ENCODE measurements at regions not wholly inside any gene's neighbourhood (a gene's known extent, or its start where the extent isn't known, plus 50 kb on each side); places are given as distances from the start of the nearest gene placed in this dataset.
"Not testable (repeated sequence)": the region's sequence is repeated elsewhere in the genome, so short reads cannot be mapped to it uniquely, and the experiment has no call there.

DNA sequence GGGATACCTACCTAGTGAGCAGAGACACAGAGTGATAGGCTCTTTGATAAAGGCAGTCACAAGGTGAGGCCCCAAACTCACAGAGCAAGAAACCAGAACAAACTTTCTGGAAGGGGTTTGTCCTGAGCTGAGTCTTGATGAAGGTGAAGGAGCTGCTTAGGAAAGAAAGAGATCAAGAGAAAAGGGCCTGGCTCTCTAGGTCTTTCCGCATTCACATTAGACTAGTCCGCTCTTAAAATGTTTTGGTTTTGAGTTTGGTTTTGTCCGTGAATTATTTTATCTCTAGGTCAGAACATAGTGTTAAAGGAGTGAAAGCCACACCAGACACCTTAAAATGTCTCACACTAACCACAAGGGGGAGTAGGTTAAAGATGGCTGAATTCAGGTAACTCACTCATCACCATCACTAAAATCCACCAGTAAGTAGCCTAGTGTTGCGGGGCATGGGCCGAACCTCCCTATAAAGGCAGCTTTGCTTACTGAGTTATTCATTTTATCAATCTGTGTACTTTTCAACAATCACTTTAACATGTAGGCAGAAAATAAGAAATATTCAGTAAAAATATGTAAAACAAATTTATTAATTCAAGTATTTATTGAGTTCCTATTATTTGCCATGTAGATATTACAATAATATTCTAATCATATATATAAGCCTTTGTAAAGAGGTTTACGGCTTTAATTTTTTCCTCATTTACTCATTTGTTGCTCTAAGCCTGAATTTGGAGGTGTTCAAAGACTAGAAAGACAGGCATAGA, 121.5 kb upstream of the TSC22D2 start:
- Mint-ChIP-seq H3K9me3 (no peaks in the 10 kb centered on the region), H3K4me3 (no peak overlapping the region), H3K27me3 (ENCODE audit: insufficient read depth) (peaks cover 32% of the 10 kb centered on the region), H3K36me3 (ENCODE audit: low read depth) (no peaks in the 10 kb centered on the region), H3K27ac (no peak overlapping the region), H3K4me1 (ENCODE audit: low read depth) (no peaks in the 10 kb centered on the region)
- intact Hi-C loops (cut with micrococcal nuclease): loop anchor here (1.0 to 2.0 kb wide), 2 partner anchors 122 to 209 kb away; partner anchors contain the start of gene TSC22D2
- DNase-seq (ENCODE audit: low spot score): no peak

GRCh38 chr3:150285601-150286000, 122.5 kb upstream of the TSC22D2 start:
- Mint-ChIP-seq H3K27me3 (ENCODE audit: insufficient read depth) (peaks cover 28% of the 10 kb centered on the region), H3K4me1 (ENCODE audit: low read depth) (no peaks in the 10 kb centered on the region), H3K9me3 (no peaks in the 10 kb centered on the region), H3K36me3 (ENCODE audit: low read depth) (no peaks in the 10 kb centered on the region), H3K27ac (no peak overlapping the region), H3K4me3 (no peak overlapping the region)
- no peak for DNase-seq (ENCODE audit: low spot score)
- intact Hi-C loops (cut with micrococcal nuclease): no loop called here

DNA sequence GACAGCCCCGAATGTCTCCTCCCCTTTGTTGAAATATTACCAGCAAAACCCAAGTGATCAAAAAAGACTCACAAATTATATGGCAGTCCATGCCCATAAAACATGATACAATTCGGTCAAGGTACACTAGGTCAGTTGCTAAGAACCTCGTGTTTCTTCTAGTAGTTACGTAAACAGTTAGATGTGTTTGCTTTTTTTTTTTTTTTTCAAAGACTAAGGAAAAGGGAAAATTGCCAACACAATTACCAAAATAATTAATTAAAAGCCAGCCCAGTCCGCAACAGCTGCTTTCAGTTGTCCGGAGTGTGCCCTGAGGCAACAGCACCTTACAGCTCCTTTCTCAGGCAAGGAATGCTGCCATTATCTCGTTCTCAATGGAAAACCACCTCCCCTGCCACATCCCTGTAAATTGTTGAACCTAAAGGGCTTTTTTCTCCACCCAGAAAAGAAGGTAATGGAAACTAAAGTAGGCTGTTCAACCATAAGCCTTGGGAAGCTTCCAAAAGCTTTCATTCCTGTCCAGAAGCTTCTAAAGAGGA, 129.2 kb upstream of the TSC22D2 start:
- Mint-ChIP-seq H3K9me3 (no peaks in the 10 kb centered on the region), H3K27me3 (ENCODE audit: insufficient read depth) (peaks cover 21% of the 10 kb centered on the region), H3K36me3 (ENCODE audit: low read depth) (no peaks in the 10 kb centered on the region), H3K4me3 (no peak overlapping the region), H3K4me1 (ENCODE audit: low read depth) (no peaks in the 10 kb centered on the region), H3K27ac (no peak overlapping the region)
- no peak for DNase-seq (ENCODE audit: low spot score)
- intact Hi-C loops (cut with micrococcal nuclease): no loop called here

- intact Hi-C loops (cut with micrococcal nuclease): no loop called here
- no peaks in the 10 kb centered on the region for H3K36me3 Mint-ChIP-seq (ENCODE audit: low read depth)
- no peaks in the 10 kb centered on the region for H3K9me3 Mint-ChIP-seq
- H3K4me1 Mint-ChIP-seq (ENCODE audit: low read depth): no peaks in the 10 kb centered on the region
- H3K4me3 Mint-ChIP-seq: no peak overlapping the region
- no peak for DNase-seq (ENCODE audit: low spot score)
- peaks cover 23% of the 10 kb centered on the region for H3K27me3 Mint-ChIP-seq (ENCODE audit: insufficient read depth)
- no peak overlapping the region for H3K27ac Mint-ChIP-seq
These were observed 129.9 kb upstream of the TSC22D2 start for GRCh38 chr3:150278195-150278594.

DNA sequence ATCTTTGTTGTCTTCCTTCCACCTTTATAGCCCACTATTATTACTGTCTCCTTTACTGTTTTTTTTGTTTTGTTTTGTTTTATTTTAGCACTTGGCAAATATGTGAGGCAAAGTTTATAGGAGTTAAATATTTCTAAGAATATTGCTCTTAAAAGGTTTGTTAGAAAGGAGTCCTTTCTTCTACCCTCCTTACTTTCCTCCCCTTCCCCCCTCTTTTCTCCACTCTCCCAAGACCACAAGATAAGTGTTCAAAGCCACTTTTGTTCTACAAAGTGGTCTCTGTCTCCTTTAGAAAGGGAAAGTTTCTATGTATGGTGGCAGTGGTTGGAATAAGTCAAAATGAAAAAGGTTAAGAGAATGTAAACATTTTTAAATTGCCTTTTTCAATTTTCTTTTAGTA, 130.7 kb upstream of the TSC22D2 start:
- H3K27ac Mint-ChIP-seq: no peak overlapping the region
- intact Hi-C loops (cut with micrococcal nuclease): no loop called here
- no peaks in the 10 kb centered on the region for H3K9me3 Mint-ChIP-seq
- no peaks in the 10 kb centered on the region for H3K36me3 Mint-ChIP-seq (ENCODE audit: low read depth)
- peaks cover 27% of the 10 kb centered on the region for H3K27me3 Mint-ChIP-seq (ENCODE audit: insufficient read depth)
- no peaks in the 10 kb centered on the region for H3K4me1 Mint-ChIP-seq (ENCODE audit: low read depth)
- H3K4me3 Mint-ChIP-seq: no peak overlapping the region
- no peak for DNase-seq (ENCODE audit: low spot score)

DNA sequence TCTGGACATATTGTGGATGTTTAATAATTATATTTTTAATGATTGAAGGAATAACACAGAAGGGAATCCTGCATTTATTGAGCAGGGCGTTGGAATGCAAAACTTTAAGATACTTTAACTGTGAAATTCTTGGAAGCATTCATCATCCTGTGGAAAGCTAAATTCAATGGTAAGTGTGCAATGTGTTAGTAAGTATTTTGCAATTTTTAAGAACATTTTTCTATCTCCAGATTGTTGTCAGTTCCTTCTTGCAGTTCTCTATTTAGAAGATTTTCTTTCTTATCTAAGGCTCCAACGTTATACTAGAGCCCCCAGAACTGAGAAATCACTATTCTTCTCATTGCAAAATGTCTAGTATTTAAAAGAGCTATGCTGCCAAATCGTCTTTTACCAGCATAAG, 132.2 kb upstream of the TSC22D2 start:
- Mint-ChIP-seq H3K27ac (no peak overlapping the region), H3K9me3 (no peaks in the 10 kb centered on the region), H3K27me3 (ENCODE audit: insufficient read depth) (peaks cover 17% of the 10 kb centered on the region), H3K36me3 (ENCODE audit: low read depth) (no peaks in the 10 kb centered on the region), H3K4me1 (ENCODE audit: low read depth) (no peaks in the 10 kb centered on the region), H3K4me3 (no peak overlapping the region)
- intact Hi-C loops (cut with micrococcal nuclease): no loop called here
- no peak for DNase-seq (ENCODE audit: low spot score)

DNA sequence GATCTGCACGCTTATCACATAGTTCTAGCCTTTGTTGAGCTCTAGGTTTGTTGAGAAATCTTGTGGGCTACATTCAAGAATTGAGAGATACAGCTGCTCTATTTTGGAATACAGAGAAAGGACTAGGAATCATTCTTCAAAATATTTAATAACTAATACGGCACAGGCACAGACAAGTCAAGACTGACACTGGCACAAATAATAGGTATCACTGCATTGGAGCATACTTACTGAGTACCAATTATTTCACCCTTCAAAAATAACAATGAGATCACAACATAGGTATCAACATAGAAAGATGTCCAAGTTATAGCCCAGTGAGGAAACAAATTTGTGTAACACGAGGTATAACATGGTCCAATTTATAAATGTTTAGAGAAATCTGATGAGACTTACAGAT, 133.7 kb upstream of the TSC22D2 start:
- no peaks in the 10 kb centered on the region for H3K36me3 Mint-ChIP-seq (ENCODE audit: low read depth)
- H3K4me3 Mint-ChIP-seq: no peak overlapping the region
- DNase-seq (ENCODE audit: low spot score): no peak
- no peaks in the 10 kb centered on the region for H3K4me1 Mint-ChIP-seq (ENCODE audit: low read depth)
- peaks cover 14% of the 10 kb centered on the region for H3K27me3 Mint-ChIP-seq (ENCODE audit: insufficient read depth)
- H3K27ac Mint-ChIP-seq: no peak overlapping the region
- no peaks in the 10 kb centered on the region for H3K9me3 Mint-ChIP-seq
- intact Hi-C loops (cut with micrococcal nuclease): no loop called here

GRCh38 chr3:150273396-150273795, 134.7 kb upstream of the TSC22D2 start:
- Mint-ChIP-seq H3K4me1 (ENCODE audit: low read depth) (no peaks in the 10 kb centered on the region), H3K27ac (no peak overlapping the region), H3K4me3 (no peak overlapping the region), H3K9me3 (no peaks in the 10 kb centered on the region), H3K27me3 (ENCODE audit: insufficient read depth) (peaks cover 14% of the 10 kb centered on the region), H3K36me3 (ENCODE audit: low read depth) (no peaks in the 10 kb centered on the region)
- intact Hi-C loops (cut with micrococcal nuclease): no loop called here
- DNase-seq (ENCODE audit: low spot score): no peak

- H3K4me1 Mint-ChIP-seq (ENCODE audit: low read depth): no peaks in the 10 kb centered on the region
- H3K27me3 Mint-ChIP-seq (ENCODE audit: insufficient read depth): peaks cover 17% of the 10 kb centered on the region
- intact Hi-C loops (cut with micrococcal nuclease): no loop called here
- no peak overlapping the region for H3K27ac Mint-ChIP-seq
- no peak overlapping the region for H3K4me3 Mint-ChIP-seq
- no peak for DNase-seq (ENCODE audit: low spot score)
- no peaks in the 10 kb centered on the region for H3K36me3 Mint-ChIP-seq (ENCODE audit: low read depth)
- H3K9me3 Mint-ChIP-seq: no peaks in the 10 kb centered on the region
These were observed 136.5 kb upstream of the TSC22D2 start for GRCh38 chr3:150271591-150271960.

DNA sequence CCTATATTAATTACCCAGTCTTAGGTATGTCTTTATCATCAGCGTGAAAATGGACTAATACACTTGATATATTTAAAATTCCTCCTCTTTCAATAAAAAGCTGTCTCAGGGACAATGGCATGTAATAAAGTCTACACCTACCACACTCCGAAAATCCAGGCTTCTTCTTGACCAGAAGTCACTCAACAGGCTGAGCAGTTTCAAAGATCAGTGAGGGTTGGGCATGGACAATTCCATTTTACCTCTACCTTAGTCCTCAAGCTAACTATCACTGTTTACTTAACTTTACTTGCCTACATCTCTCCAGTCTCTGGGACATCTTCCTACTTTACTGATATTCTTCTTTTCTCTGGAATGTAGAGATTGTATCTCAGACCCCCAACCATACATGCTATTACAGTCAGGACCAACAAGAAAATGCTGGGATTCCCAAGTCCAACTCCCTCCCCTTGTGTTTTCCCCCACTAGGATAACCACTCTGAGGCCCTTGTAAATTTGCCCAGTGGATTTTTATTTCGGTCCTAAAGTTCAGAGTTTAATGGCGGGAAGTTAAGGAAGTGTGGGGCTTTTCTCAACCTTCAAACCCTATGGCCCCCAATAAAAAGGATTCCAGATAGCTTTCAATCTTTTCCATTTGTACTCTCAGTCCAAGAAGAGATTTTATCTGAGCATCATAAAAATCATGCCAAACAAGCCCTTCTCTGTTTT, 137.1 kb upstream of the TSC22D2 start:
- H3K9me3 Mint-ChIP-seq: no peaks in the 10 kb centered on the region
- intact Hi-C loops (cut with micrococcal nuclease): no loop called here
- no peak overlapping the region for H3K27ac Mint-ChIP-seq
- no peaks in the 10 kb centered on the region for H3K36me3 Mint-ChIP-seq (ENCODE audit: low read depth)
- no peak overlapping the region for H3K4me3 Mint-ChIP-seq
- no peak for DNase-seq (ENCODE audit: low spot score)
- H3K27me3 Mint-ChIP-seq (ENCODE audit: insufficient read depth): peaks cover 17% of the 10 kb centered on the region
- H3K4me1 Mint-ChIP-seq (ENCODE audit: low read depth): no peaks in the 10 kb centered on the region

- H3K9me3 Mint-ChIP-seq; H3K4me3 Mint-ChIP-seq; H3K4me1 Mint-ChIP-seq (ENCODE audit: low read depth); intact Hi-C loops (cut with micrococcal nuclease); H3K27ac Mint-ChIP-seq; H3K36me3 Mint-ChIP-seq (ENCODE audit: low read depth); DNase-seq (ENCODE audit: low spot score): not testable (repeated sequence)
- peaks cover 17% of the 10 kb centered on the region for H3K27me3 Mint-ChIP-seq (ENCODE audit: insufficient read depth)
These were observed 137.7 kb upstream of the TSC22D2 start for GRCh38 chr3:150270444-150270843.

DNA sequence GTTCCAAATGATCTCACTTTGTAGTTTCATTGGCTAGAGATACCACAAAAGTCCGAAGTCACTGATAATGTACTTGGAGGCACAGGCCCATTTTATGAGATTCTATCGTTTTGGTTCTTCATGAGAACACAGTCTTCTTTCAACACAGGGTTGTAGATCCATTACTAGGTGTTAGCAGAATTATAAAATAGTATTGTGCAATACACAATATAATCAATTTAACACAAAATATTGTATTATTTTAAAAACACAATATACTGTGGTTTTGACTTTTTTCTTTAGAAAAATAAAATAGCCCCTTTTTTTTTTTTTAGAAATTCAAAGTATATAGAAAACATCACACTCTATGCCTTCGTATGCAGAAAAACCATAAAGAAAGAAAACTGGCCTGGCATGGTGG, 138.6 kb upstream of the TSC22D2 start:
- H3K9me3 Mint-ChIP-seq: no peaks in the 10 kb centered on the region
- intact Hi-C loops (cut with micrococcal nuclease): no loop called here
- H3K4me3 Mint-ChIP-seq: no peak overlapping the region
- H3K4me1 Mint-ChIP-seq (ENCODE audit: low read depth): no peaks in the 10 kb centered on the region
- H3K36me3 Mint-ChIP-seq (ENCODE audit: low read depth): no peaks in the 10 kb centered on the region
- peaks cover 15% of the 10 kb centered on the region for H3K27me3 Mint-ChIP-seq (ENCODE audit: insufficient read depth)
- H3K27ac Mint-ChIP-seq: no peak overlapping the region
- no peak for DNase-seq (ENCODE audit: low spot score)
